SK-N-SH (cell line): ENCODE measurements at regions not wholly inside any gene's neighbourhood (a gene's known extent, or its start where the extent isn't known, plus 50 kb on each side); places are given as distances from the start of the nearest gene placed in this dataset.

Source experiments
- CTCF ChIP-seq: fragments of 200-600 bp; sonication (generic); IDR thresholded peaks from 2 replicates; pipeline ENCODE4 v1.6.1; 2017; ENCODE audit warnings: antibody characterized with exemption, mild to moderate bottlenecking, moderate library complexity
- EP300 ChIP-seq, 2 experiments: IDR thresholded peaks; 2 replicates each; pipeline versions ENCODE4 v1.4.0 to v1.6.1; 2012; ENCODE audit warnings: borderline replicate concordance in 1 of 2, low read depth in 1 of 2, low read length in 1 of 2
- FOSL2 ChIP-seq: IDR thresholded peaks from 2 replicates; pipeline ENCODE4 v1.4.0; 2012; ENCODE audit warnings: low read depth, mild to moderate bottlenecking, moderate library complexity, borderline replicate concordance
- FOXM1 ChIP-seq: IDR thresholded peaks from 2 replicates; pipeline ENCODE4 v1.4.0; 2012; ENCODE audit warnings: low read depth, mild to moderate bottlenecking
- JUND ChIP-seq: IDR thresholded peaks from 2 replicates; pipeline ENCODE4 v1.4.0; 2012
- MEF2A ChIP-seq: IDR thresholded peaks from 2 replicates; pipeline ENCODE4 v1.4.0; 2012; ENCODE audit warnings: low read depth, borderline replicate concordance
- RAD21 ChIP-seq: IDR thresholded peaks from 2 replicates; pipeline ENCODE4 v1.6.1; 2012; ENCODE audit warnings: mild to moderate bottlenecking, low read length
- SMC3 ChIP-seq: IDR thresholded peaks from 2 replicates; pipeline ENCODE4 v1.6.1; 2012; ENCODE audit warnings: low read depth, low read length, improper control_type of control experiment
- USF1 ChIP-seq: IDR thresholded peaks from 2 replicates; pipeline ENCODE4 v1.4.0; 2012; ENCODE audit warnings: low read depth, borderline replicate concordance
- ZBTB33 ChIP-seq: IDR thresholded peaks from 2 replicates; pipeline ENCODE4 v1.4.0; 2012; ENCODE audit warnings: low read depth, borderline replicate concordance
- TF ChIP-seq, protein P1 (sequence below): IDR thresholded peaks from 2 replicates; pipeline ENCODE4 v1.6.1; 2012; ENCODE audit warnings: mild to moderate bottlenecking, low read depth, low read length, moderate library complexity
- TF ChIP-seq, protein P2 (sequence below): IDR thresholded peaks from 2 replicates; pipeline ENCODE4 v1.4.0; 2012; ENCODE audit warnings: low read depth

DNA sequence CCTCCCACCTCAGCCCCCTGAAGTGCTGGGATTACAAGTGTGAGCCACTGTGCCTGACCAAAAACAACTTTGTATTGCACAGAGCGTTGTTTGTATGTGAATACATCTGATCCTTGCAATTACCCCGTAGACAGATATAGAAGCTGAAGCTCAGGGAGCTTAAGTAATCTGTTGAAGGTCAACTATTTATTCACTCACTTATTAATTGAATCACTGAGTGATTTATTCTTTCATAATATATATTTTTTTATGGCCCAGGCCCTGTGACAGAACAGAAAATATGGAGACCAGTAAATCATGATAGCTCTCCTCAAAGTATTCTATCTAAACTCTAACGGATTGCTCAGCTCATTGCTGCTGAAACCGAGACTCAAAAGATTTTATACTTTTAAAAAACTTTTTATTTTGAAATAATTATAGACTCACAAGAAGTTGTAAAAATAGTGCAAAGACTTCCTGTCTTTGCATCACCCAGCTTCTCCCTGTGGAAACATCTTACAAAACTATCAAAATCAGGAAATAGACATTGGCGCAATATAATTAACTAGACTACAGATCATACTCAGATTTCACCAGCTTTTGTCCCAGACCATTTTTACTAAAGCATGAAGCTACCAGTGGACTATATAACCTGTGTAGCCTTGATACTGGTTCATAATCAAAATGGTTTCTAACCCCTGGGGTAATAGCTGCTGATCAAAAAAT is 466.1 kb downstream of the PDCD6IP start:
- TF ChIP-seq SMC3: no peak
- TF ChIP-seq FOSL2: no peak
- TF ChIP-seq ZBTB33: no peak
- no peak for TF ChIP-seq RAD21
- TF ChIP-seq EP300 (IDR thresholded peaks at IDR 0.05; ENCODE audit: borderline replicate concordance in 1 of 2, low read depth in 1 of 2, low read length in 1 of 2): no peak
- no peak for TF ChIP-seq MEF2A
- TF ChIP-seq, protein P1, sequence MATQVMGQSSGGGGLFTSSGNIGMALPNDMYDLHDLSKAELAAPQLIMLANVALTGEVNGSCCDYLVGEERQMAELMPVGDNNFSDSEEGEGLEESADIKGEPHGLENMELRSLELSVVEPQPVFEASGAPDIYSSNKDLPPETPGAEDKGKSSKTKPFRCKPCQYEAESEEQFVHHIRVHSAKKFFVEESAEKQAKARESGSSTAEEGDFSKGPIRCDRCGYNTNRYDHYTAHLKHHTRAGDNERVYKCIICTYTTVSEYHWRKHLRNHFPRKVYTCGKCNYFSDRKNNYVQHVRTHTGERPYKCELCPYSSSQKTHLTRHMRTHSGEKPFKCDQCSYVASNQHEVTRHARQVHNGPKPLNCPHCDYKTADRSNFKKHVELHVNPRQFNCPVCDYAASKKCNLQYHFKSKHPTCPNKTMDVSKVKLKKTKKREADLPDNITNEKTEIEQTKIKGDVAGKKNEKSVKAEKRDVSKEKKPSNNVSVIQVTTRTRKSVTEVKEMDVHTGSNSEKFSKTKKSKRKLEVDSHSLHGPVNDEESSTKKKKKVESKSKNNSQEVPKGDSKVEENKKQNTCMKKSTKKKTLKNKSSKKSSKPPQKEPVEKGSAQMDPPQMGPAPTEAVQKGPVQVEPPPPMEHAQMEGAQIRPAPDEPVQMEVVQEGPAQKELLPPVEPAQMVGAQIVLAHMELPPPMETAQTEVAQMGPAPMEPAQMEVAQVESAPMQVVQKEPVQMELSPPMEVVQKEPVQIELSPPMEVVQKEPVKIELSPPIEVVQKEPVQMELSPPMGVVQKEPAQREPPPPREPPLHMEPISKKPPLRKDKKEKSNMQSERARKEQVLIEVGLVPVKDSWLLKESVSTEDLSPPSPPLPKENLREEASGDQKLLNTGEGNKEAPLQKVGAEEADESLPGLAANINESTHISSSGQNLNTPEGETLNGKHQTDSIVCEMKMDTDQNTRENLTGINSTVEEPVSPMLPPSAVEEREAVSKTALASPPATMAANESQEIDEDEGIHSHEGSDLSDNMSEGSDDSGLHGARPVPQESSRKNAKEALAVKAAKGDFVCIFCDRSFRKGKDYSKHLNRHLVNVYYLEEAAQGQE: no peak
- no peak for TF ChIP-seq CTCF
- TF ChIP-seq, protein P2, sequence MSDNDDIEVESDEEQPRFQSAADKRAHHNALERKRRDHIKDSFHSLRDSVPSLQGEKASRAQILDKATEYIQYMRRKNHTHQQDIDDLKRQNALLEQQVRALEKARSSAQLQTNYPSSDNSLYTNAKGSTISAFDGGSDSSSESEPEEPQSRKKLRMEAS: no peak
- no peak for TF ChIP-seq USF1
- TF ChIP-seq JUND: no peak
- no peak for TF ChIP-seq FOXM1
